LNCaP clone FGC (cell line): ENCODE measurements at regions not wholly inside any gene's neighbourhood (a gene's known extent, or its start where the extent isn't known, plus 50 kb on each side); places are given as distances from the start of the nearest gene placed in this dataset.

ENCODE experiments used
- DNase-seq: peaks from one replicate; pipeline ENCODE4 v3.0.0-alpha.2; 2011; ENCODE audit warnings: low read depth
- H3K4me3 ChIP-seq: 2 replicates; pipeline ENCODE4 v1.5.1; 2011; ENCODE audit warnings: mild to moderate bottlenecking, low read depth, low read length, control low read depth
- CTCF ChIP-seq: IDR thresholded peaks from 2 replicates; pipeline ENCODE4 v1.5.1; 2012; ENCODE audit warnings: mild to moderate bottlenecking; ENCODE audit not compliant: control insufficient read depth, insufficient read depth; ENCODE audit errors: extremely low read depth

GRCh38 chr10:121187391-121187790 is 336.2 kb downstream of the WDR11 start:
- H3K4me3 ChIP-seq = no peak overlapping the region
- no peak for DNase-seq
- TF ChIP-seq CTCF = no peak

GRCh38 chr10:121188005-121188404 is 336.8 kb downstream of the WDR11 start:
- peak; percentile 27 for TF ChIP-seq CTCF
- DNase-seq = no peak
- H3K4me3 ChIP-seq = no peak overlapping the region

GRCh38 chr10:121189066-121189465 is 337.9 kb downstream of the WDR11 start:
- TF ChIP-seq CTCF = no peak
- H3K4me3 ChIP-seq = no peak overlapping the region
- DNase-seq = no peak

- TF ChIP-seq CTCF = no peak
- no peak for DNase-seq
- H3K4me3 ChIP-seq = no peak overlapping the region
These were observed 343.7 kb downstream of the WDR11 start for GRCh38 chr10:121194696-121195523.

- no peak overlapping the region for H3K4me3 ChIP-seq
- no peak for TF ChIP-seq CTCF
- DNase-seq = no peak
These were observed 344.4 kb downstream of the WDR11 start for GRCh38 chr10:121195524-121195910.

GRCh38 chr10:121199081-121199480 is 347.9 kb downstream of the WDR11 start:
- no peak for DNase-seq
- H3K4me3 ChIP-seq = no peak overlapping the region
- TF ChIP-seq CTCF = no peak

- H3K4me3 ChIP-seq = no peak overlapping the region
- DNase-seq = no peak
- TF ChIP-seq CTCF = no peak
These were observed 354.5 kb downstream of the WDR11 start for GRCh38 chr10:121205625-121206024.
